Esophagus (tissue), 2 donors: ENCODE measurements at regions not wholly inside any gene's neighbourhood (a gene's known extent, or its start where the extent isn't known, plus 50 kb on each side); places are given as distances from the start of the nearest gene placed in this dataset.

Experiments
- H3K27ac ChIP-seq, 2 donors: one replicate each; pipeline ENCODE4 v1.5.1; 2013; ENCODE audit warnings: low read depth in 2 of 2, mild to moderate bottlenecking in 2 of 2, inconsistent platforms in 1 of 2, low read length in 1 of 2, moderate library complexity in 1 of 2
- H3K27me3 ChIP-seq, 2 donors: one replicate each; pipeline ENCODE4 v1.6.1; 2013; ENCODE audit warnings: low read length in 2 of 2, control low read depth in 1 of 2, mild to moderate bottlenecking in 1 of 2; ENCODE audit not compliant: insufficient read depth in 2 of 2, control insufficient read depth in 1 of 2
- H3K36me3 ChIP-seq, 2 donors: one replicate each; pipeline ENCODE4 v1.6.1; 2013; ENCODE audit warnings: low read length in 1 of 2; ENCODE audit not compliant: control insufficient read depth in 2 of 2, insufficient read depth in 2 of 2
- H3K4me1 ChIP-seq, 2 donors: one replicate each; pipeline ENCODE4 v1.6.1; 2013; ENCODE audit warnings: low read length in 1 of 2; ENCODE audit not compliant: control insufficient read depth in 2 of 2, insufficient read depth in 2 of 2
- H3K4me3 ChIP-seq, 2 donors: one replicate each; pipeline ENCODE4 v1.5.1; 2013; ENCODE audit warnings: low read length in 2 of 2, mild to moderate bottlenecking in 2 of 2, low read depth in 1 of 2, moderate library complexity in 1 of 2
- H3K9me3 ChIP-seq, 2 donors: one replicate each; pipeline ENCODE4 v1.6.1; 2013; ENCODE audit warnings: mild to moderate bottlenecking in 2 of 2, low read depth in 1 of 2, low read length in 1 of 2, moderate library complexity in 1 of 2; ENCODE audit not compliant: control insufficient read depth in 2 of 2, insufficient read depth in 1 of 2
- WGBS, 2 donors: extraction: QIAGEN DNeasy Blood & Tissue Kit; methylation state at CpG; one replicate each; pipeline ENCODE4 v1.1.7; 2013; 5-methylcytosine and 5-hydroxymethylcytosine counted together
- donor health status: healthy with polysubstance abuse.
- donor health status: Bipolar disorder and iron deficiency.

- Histone ChIP-seq H3K4me3 (no peak overlapping the region), H3K4me1 (no peaks in the 10 kb centered on the region), H3K27me3 (no peaks in the 10 kb centered on the region), H3K27ac (no peak overlapping the region), H3K9me3 (no peaks in the 10 kb centered on the region), H3K36me3 (no peaks in the 10 kb centered on the region)
- 88 to 89% methylated on average over 1 of the region's 1 CpG for WGBS, 2 donors
These were observed 162.9 kb upstream of the ELL2 start for GRCh38 chr5:96124589-96124988.

DNA sequence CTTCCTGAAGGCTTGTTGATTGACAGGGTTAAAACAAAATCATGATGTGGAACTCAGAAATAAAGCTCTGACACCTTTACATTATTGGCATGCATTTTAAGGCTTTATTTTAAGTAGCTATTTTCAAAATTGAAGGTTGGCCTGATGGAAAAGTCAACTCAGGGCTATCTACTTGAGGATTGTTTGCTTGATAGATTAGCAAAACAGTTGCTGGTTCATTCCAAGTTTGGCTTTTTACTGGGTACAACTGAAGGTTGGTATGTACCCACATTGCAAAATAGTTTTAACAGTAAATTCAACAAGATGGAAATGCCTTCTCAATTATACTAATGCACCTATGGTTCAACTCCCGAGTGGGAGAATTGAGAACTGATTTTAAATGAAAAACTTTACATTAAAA lies 161.8 kb upstream of the ELL2 start:
- Histone ChIP-seq H3K9me3 (no peaks in the 10 kb centered on the region), H3K27ac (no peak overlapping the region), H3K36me3 (no peaks in the 10 kb centered on the region), H3K4me3 (no peak overlapping the region), H3K27me3 (no peaks in the 10 kb centered on the region), H3K4me1 (no peaks in the 10 kb centered on the region)
- 90 to 91% methylated on average over 1 of the region's 1 CpG for WGBS, 2 donors

- H3K4me1 ChIP-seq: no peaks in the 10 kb centered on the region
- no peak overlapping the region for H3K27ac ChIP-seq
- WGBS, 2 donors: 53 to 54% methylated on average over 2 of the region's 2 CpGs
These were observed 159.7 kb upstream of the ELL2 start for GRCh38 chr5:96121364-96121763.

DNA sequence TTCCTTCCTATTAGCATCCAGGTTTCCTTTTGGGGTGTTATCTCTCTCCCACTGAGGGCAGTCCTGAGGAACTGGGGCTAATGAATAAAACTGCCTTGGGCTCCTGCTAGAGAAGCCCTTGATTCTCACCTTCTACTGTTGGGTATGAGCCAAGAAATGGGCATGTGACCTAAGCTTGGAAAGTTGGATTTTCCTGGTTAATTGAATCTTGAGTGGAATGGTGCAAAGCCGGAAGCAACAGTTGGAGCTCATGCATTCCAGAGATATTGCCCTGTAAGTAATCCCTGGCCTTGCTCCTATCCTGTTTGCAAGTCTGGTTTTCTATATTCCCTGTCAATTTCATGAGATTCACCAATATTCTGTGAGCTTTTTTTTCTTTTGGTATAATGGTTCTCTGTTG lies 158.5 kb upstream of the ELL2 start:
- Histone ChIP-seq H3K4me1 (no peaks in the 10 kb centered on the region), H3K4me3 (no peak overlapping the region), H3K27ac (peak overlapping the region in 1 of 2 donors; percentile 6), H3K36me3 (no peaks in the 10 kb centered on the region), H3K27me3 (no peaks in the 10 kb centered on the region), H3K9me3 (no peaks in the 10 kb centered on the region)
- 78 to 79% methylated on average over 1 of the region's 1 CpG for WGBS, 2 donors

More at GRCh38 chr5:96121364-96121763, 159.7 kb upstream of the ELL2 start:
- Histone ChIP-seq H3K9me3 (no peaks in the 10 kb centered on the region), H3K4me3 (no peak overlapping the region), H3K36me3 (no peaks in the 10 kb centered on the region), H3K27me3 (no peaks in the 10 kb centered on the region)

- H3K27ac ChIP-seq: peak overlapping the region; percentile 55 to 57
- 46 to 53% methylated on average over 3 of the region's 3 CpGs for WGBS, 2 donors
These were observed 156.4 kb upstream of the ELL2 start for GRCh38 chr5:96117771-96118651.

DNA sequence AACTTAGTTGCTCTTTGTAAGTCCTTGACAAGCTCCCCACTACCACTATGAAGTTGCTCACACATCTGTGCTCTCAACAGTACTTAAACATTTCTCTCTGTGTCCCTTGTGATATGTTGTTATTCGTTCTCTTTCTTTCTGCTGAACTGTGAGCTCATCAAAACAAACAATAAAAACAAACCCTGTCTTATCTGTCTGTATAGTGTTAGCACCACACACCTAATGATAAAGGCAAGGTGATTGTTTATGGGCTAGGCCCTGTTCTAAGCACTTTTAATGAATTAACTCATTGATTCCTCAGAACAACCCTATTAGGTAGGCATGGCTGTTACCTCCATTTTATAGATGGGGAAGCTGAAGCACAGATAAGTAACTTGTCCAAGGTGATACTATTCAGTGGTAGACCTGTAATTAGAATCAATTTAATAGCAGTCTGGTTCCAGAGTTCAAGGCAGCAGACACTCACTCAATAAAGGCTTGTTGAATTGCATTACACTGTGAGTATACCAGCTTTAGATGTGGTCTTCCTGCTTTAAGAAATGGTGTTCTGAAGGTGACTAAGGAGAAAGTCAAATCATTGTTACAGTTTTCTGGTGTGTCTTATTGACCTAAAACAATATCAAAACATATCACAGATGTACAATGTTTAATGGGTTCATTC lies 153.6 kb upstream of the ELL2 start:
- Histone ChIP-seq H3K4me1 (no peaks in the 10 kb centered on the region), H3K4me3 (no peak overlapping the region), H3K27ac (peak overlapping the region in 1 of 2 donors; percentile 45), H3K27me3 (no peaks in the 10 kb centered on the region), H3K9me3 (no peaks in the 10 kb centered on the region), H3K36me3 (no peaks in the 10 kb centered on the region)
- WGBS, 2 donors: 69 to 86% methylated on average over 1 of the region's 1 CpG

More at GRCh38 chr5:96117771-96118651, 156.4 kb upstream of the ELL2 start:
- no peaks in the 10 kb centered on the region for H3K27me3 ChIP-seq
- H3K4me1 ChIP-seq: no peaks in the 10 kb centered on the region
- H3K36me3 ChIP-seq: no peaks in the 10 kb centered on the region
- no peaks in the 10 kb centered on the region for H3K9me3 ChIP-seq
- no peak overlapping the region for H3K4me3 ChIP-seq

DNA sequence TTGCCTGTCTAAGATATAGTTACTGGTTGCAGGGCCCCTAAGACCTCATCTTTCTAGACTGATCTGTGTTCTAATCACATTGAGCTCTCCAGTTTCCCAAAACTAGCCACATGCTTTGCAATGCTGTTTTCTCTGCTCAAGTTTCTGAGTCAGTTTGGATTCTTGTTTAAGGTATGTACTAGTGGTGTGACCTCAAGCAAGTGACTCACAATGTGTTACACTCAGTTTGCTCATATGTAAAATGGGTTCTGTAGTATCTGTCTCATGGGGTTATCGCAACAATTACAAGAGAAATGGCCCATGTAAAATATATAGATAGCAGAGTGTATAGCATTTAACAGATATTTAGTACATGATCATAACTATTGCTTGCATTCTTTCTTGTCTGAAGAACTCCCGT lies 153.1 kb upstream of the ELL2 start:
- Histone ChIP-seq H3K27ac (peak overlapping the region; percentile 71 to 95), H3K4me3 (no peak overlapping the region), H3K4me1 (no peaks in the 10 kb centered on the region), H3K9me3 (no peaks in the 10 kb centered on the region), H3K36me3 (no peaks in the 10 kb centered on the region), H3K27me3 (no peaks in the 10 kb centered on the region)
- WGBS, 2 donors: 82 to 88% methylated on average over 2 of the region's 2 CpGs

DNA sequence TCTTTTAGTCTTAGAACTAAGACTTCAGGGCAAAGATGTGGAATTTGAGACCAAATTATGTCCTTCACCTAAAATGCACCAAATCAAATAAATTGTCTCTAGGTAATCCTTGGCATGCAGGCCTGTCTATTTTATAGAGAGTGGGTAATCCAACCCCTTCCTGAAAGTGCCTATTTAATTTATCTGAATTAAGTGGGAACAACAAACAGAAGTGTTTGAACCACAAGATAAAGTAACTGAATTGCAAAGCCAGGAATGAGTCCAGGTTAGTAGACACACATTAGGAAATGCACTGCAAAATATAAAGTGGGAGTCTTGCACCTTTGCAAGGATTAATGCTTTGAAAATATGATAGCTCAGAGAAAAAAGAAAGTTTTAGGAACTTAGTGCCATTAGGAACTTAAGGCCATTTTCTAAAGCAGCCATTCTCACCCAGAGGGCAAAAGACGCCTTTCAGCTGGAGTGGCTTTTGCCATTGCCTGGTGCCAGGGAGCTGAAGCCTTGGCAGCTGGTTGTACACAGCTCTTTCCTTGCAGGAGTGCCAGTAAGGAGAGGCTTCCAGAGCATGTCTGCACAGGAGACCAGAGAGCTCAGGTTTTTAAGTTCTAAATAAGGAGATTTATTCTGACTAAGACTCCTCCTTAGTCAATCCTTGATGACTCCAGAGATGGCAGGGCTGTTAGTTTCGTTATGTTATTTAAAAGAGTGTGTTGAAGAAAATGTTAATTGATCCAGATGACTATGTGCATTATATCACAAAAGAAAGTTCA lies 151.7 kb upstream of the ELL2 start:
- Histone ChIP-seq H3K9me3 (no peaks in the 10 kb centered on the region), H3K27ac (peak overlapping the region; percentile 72 to 74), H3K27me3 (no peaks in the 10 kb centered on the region), H3K36me3 (no peaks in the 10 kb centered on the region), H3K4me3 (no peak overlapping the region), H3K4me1 (no peaks in the 10 kb centered on the region)
- WGBS, 2 donors: 40 to 44% methylated on average over 2 of the region's 2 CpGs

DNA sequence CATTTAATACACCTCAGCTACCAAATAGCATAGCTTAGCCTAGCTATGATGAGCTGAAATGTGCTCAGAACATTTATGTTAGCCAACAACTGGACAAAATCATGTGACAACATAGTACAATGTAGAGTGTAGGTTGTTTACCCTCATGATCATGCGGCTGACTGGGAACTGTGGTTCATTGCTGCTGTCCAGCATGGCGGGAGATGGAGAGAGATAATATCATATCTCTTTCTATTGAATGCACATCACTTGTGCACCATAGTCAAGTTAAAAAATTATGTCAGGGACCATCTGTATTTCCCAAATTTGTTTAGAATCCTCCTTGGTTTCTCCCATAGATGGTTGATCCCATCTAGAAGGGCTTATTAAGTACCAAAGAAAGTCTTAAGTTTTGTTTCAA lies 151.1 kb upstream of the ELL2 start:
- Histone ChIP-seq H3K4me3 (no peak overlapping the region), H3K36me3 (no peaks in the 10 kb centered on the region), H3K27me3 (no peaks in the 10 kb centered on the region), H3K27ac (peak overlapping the region; percentile 31 to 72), H3K9me3 (no peaks in the 10 kb centered on the region), H3K4me1 (no peaks in the 10 kb centered on the region)
- 82 to 95% methylated on average over 2 of the region's 2 CpGs for WGBS, 2 donors
